Trophoblast cell (in vitro differentiated cells and primary cell): ENCODE measurements at regions not wholly inside any gene's neighbourhood (a gene's known extent, or its start where the extent isn't known, plus 50 kb on each side); places are given as distances from the start of the nearest gene placed in this dataset.

Experiments used
- DNase-seq, 2 donors: peaks; one replicate each; pipeline ENCODE4 v3.0.0-alpha.2; 2016
- H2AFZ ChIP-seq: 2 replicates; pipeline ENCODE4 v1.6.1; 2013; ENCODE audit warnings: low read length, moderate library complexity, mild to moderate bottlenecking; ENCODE audit not compliant: insufficient read depth, poor library complexity
- H2AK5ac ChIP-seq: 2 replicates; pipeline ENCODE4 v1.6.1; 2013; ENCODE audit warnings: mild to moderate bottlenecking, low read length
- H2BK120ac ChIP-seq: 2 replicates; pipeline ENCODE4 v1.6.1; 2013; ENCODE audit warnings: low read length, mild to moderate bottlenecking, moderate library complexity; ENCODE audit not compliant: insufficient read depth, poor library complexity
- H2BK12ac ChIP-seq: 2 replicates; pipeline ENCODE4 v1.6.1; 2013; ENCODE audit warnings: mild to moderate bottlenecking, low read length, moderate library complexity
- H2BK5ac ChIP-seq: 2 replicates; pipeline ENCODE4 v1.6.1; 2013; ENCODE audit warnings: low read length, low read depth, moderate library complexity, mild to moderate bottlenecking; ENCODE audit not compliant: poor library complexity
- H3K14ac ChIP-seq: 2 replicates; pipeline ENCODE4 v1.6.1; 2013; ENCODE audit warnings: mild to moderate bottlenecking, low read length
- H3K18ac ChIP-seq: 2 replicates; pipeline ENCODE4 v1.6.1; 2013; ENCODE audit warnings: mild to moderate bottlenecking, low read length
- H3K23ac ChIP-seq: 2 replicates; pipeline ENCODE4 v1.6.1; 2013; ENCODE audit warnings: low read length
- H3K27ac ChIP-seq: 2 replicates; pipeline ENCODE4 v1.5.1; 2013; ENCODE audit warnings: low read depth, mild to moderate bottlenecking, inconsistent platforms, low read length, moderate library complexity
- H3K27me3 ChIP-seq: 2 replicates; pipeline ENCODE4 v1.6.1; 2013; ENCODE audit warnings: inconsistent platforms, mild to moderate bottlenecking, low read length, moderate library complexity; ENCODE audit not compliant: insufficient read depth
- H3K36me3 ChIP-seq, 2 experiments: 1 replicate in 1 of 2; 2 replicates in 1 of 2; pipeline ENCODE4 v1.6.1; 2013; ENCODE audit warnings: low read length in 2 of 2, mild to moderate bottlenecking in 2 of 2, moderate library complexity in 1 of 2; ENCODE audit not compliant: insufficient read depth in 2 of 2, control insufficient read depth in 1 of 2
- H3K4ac ChIP-seq: 2 replicates; pipeline ENCODE4 v1.6.1; 2013; ENCODE audit warnings: low read depth, mild to moderate bottlenecking, low read length, moderate library complexity
- H3K4me1 ChIP-seq, 2 experiments: 1 replicate in 1 of 2; 2 replicates in 1 of 2; pipeline ENCODE4 v1.6.1; 2013; ENCODE audit warnings: low read length in 2 of 2, mild to moderate bottlenecking in 2 of 2, moderate library complexity in 1 of 2; ENCODE audit not compliant: insufficient read depth in 2 of 2, control insufficient read depth in 1 of 2
- H3K4me2 ChIP-seq: 2 replicates; pipeline ENCODE4 v1.6.1; 2013; ENCODE audit warnings: inconsistent platforms, mild to moderate bottlenecking, low read length, moderate library complexity
- H3K4me3 ChIP-seq: 2 replicates; pipeline ENCODE4 v1.5.1; 2013; ENCODE audit warnings: mild to moderate bottlenecking, low read depth, low read length, inconsistent platforms
- H3K79me1 ChIP-seq: one replicate; pipeline ENCODE4 v1.6.1; 2013; ENCODE audit warnings: low read length
- H3K79me2 ChIP-seq: 2 replicates; pipeline ENCODE4 v1.6.1; 2013; ENCODE audit warnings: low read length, mild to moderate bottlenecking; ENCODE audit not compliant: control insufficient read depth, insufficient read depth, poor library complexity
- H3K9ac ChIP-seq: 2 replicates; pipeline ENCODE4 v1.6.1; 2013; ENCODE audit warnings: mild to moderate bottlenecking, low read length
- H3K9me3 ChIP-seq: 2 replicates; pipeline ENCODE4 v1.6.1; 2013; ENCODE audit warnings: low read depth, mild to moderate bottlenecking, control low read depth, inconsistent platforms, low read length; ENCODE audit not compliant: insufficient read depth
- H4K12ac ChIP-seq: 2 replicates; pipeline ENCODE4 v1.6.1; 2013; ENCODE audit warnings: low read depth, mild to moderate bottlenecking, low read length, moderate library complexity
- H4K8ac ChIP-seq: 2 replicates; pipeline ENCODE4 v1.6.1; 2013; ENCODE audit warnings: low read depth, mild to moderate bottlenecking, low read length, moderate library complexity
- H4K91ac ChIP-seq: one replicate; pipeline ENCODE4 v1.6.1; 2013; ENCODE audit warnings: low read depth, mild to moderate bottlenecking, low read length, moderate library complexity
- WGBS: extraction: QIAGEN DNeasy Blood & Tissue Kit; methylation state at CpG from one replicate; pipeline ENCODE4 v1.1.7; 2013; ENCODE audit warnings: missing lambda C conversion rate; ENCODE audit not compliant: insufficient read length, insufficient coverage; ENCODE audit errors: extremely low coverage; 5-methylcytosine and 5-hydroxymethylcytosine counted together

- Histone ChIP-seq H2AK5ac (no peak overlapping the region), H3K14ac (no peak overlapping the region)
Observed at GRCh38 chr18:78751664-78752063, 228.0 kb upstream of the SALL3 start.

GRCh38 chr18:78753240-78753639 lies 226.4 kb upstream of the SALL3 start:
- Histone ChIP-seq H2AFZ (no peak overlapping the region), H3K4ac (no peak overlapping the region), H4K91ac (no peak overlapping the region), H3K79me2 (no peaks in the 10 kb centered on the region), H3K4me1 (no peaks in the 10 kb centered on the region), H3K4me3 (no peak overlapping the region), H3K9me3 (peaks cover 4% of the 10 kb centered on the region), H3K27me3 (no peaks in the 10 kb centered on the region), H3K79me1 (no peaks in the 10 kb centered on the region), H3K36me3 (no peaks in the 10 kb centered on the region), H2BK120ac (no peak overlapping the region), H3K14ac (no peak overlapping the region), H4K12ac (no peak overlapping the region), H3K23ac (no peak overlapping the region), H2BK5ac (no peak overlapping the region), H3K27ac (no peak overlapping the region), H2AK5ac (no peak overlapping the region), H3K9ac (no peak overlapping the region), H3K4me2 (no peak overlapping the region), H2BK12ac (no peak overlapping the region), H4K8ac (no peak overlapping the region), H3K18ac (no peak overlapping the region)
- WGBS, result no CpG with 5 or more reads among the region's 23 CpGs
- DNase-seq, result no peak

More at GRCh38 chr18:78751664-78752063, 228.0 kb upstream of the SALL3 start:
- Histone ChIP-seq H2BK5ac (no peak overlapping the region), H3K4me1 (no peaks in the 10 kb centered on the region), H3K79me1 (no peaks in the 10 kb centered on the region), H3K9me3 (peaks cover 4% of the 10 kb centered on the region), H3K27me3 (no peaks in the 10 kb centered on the region), H2BK120ac (no peak overlapping the region), H3K79me2 (no peaks in the 10 kb centered on the region), H3K18ac (no peak overlapping the region), H3K4me3 (no peak overlapping the region), H2AFZ (no peak overlapping the region), H4K12ac (no peak overlapping the region), H3K27ac (no peak overlapping the region), H3K9ac (no peak overlapping the region), H2BK12ac (no peak overlapping the region), H3K4ac (no peak overlapping the region), H3K4me2 (no peak overlapping the region), H4K91ac (no peak overlapping the region), H3K36me3 (no peaks in the 10 kb centered on the region), H4K8ac (no peak overlapping the region), H3K23ac (no peak overlapping the region)
- no peak for DNase-seq
- WGBS, result no CpG with 5 or more reads among the region's 17 CpGs

DNA sequence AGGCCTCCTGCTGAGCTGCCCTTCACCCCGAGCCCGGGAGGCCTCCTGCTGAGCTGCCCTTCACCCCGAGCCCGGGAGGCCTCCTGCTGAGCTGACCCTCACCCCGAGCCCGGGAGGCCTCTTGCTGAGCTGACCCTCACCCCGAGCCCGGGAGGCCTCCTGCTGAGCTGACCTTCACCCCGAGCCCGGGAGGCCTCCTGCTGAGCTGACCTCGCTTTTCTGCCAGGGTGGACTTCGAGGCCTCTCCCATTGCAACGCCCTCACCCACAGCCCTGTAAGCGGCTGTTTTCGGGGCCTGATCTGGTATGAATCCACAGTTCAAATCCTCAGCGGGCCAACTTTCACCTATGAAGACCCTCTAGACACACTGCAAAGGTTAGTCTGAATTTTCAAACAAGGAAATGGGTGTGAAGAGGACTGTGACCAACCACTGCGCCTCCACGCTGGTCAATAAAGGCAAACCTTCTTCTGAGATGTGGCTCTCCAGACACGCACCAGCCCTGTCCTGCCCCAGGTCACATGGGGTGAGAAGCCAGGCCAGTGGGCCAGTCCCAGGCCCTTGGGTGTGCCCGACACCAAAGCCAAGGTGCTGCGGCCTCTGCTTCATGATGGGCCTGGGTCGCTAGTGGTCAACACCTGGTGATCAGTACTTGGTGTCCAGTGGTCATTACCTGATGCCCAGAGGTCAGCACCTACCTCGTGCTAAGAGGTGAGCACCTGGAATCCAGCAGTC lies 225.1 kb upstream of the SALL3 start:
- no peaks in the 10 kb centered on the region for H3K4me1 ChIP-seq
- no peak overlapping the region for H3K23ac ChIP-seq
- no peak overlapping the region for H3K14ac ChIP-seq
- no peak overlapping the region for H3K9ac ChIP-seq
- H3K18ac ChIP-seq, result no peak overlapping the region
- H3K9me3 ChIP-seq, result peaks cover 9% of the 10 kb centered on the region
- H4K12ac ChIP-seq, result no peak overlapping the region
- H3K27ac ChIP-seq, result no peak overlapping the region
- no peaks in the 10 kb centered on the region for H3K27me3 ChIP-seq
- no peak overlapping the region for H4K91ac ChIP-seq
- no peak overlapping the region for H2BK120ac ChIP-seq
- no peak overlapping the region for H3K4me3 ChIP-seq
- no peak overlapping the region for H3K4ac ChIP-seq
- no peaks in the 10 kb centered on the region for H3K36me3 ChIP-seq
- WGBS, result no CpG with 5 or more reads among the region's 23 CpGs
- H2BK12ac ChIP-seq, result no peak overlapping the region
- no peak overlapping the region for H2BK5ac ChIP-seq
- no peak overlapping the region for H3K4me2 ChIP-seq
- H3K79me1 ChIP-seq, result no peaks in the 10 kb centered on the region
- no peak for DNase-seq
- no peak overlapping the region for H4K8ac ChIP-seq
- H2AFZ ChIP-seq, result no peak overlapping the region
- no peaks in the 10 kb centered on the region for H3K79me2 ChIP-seq
- H2AK5ac ChIP-seq, result no peak overlapping the region

GRCh38 chr18:78757014-78757413 lies 222.6 kb upstream of the SALL3 start:
- H4K91ac ChIP-seq, result no peak overlapping the region
- WGBS, result no CpG with 5 or more reads among the region's 10 CpGs

More at GRCh38 chr18:78757014-78757413, 222.6 kb upstream of the SALL3 start:
- Histone ChIP-seq H3K4me1 (no peaks in the 10 kb centered on the region), H3K79me2 (no peaks in the 10 kb centered on the region), H4K12ac (no peak overlapping the region), H3K9me3 (peaks cover 9% of the 10 kb centered on the region), H2AK5ac (no peak overlapping the region), H3K36me3 (no peaks in the 10 kb centered on the region), H3K23ac (no peak overlapping the region), H3K79me1 (no peaks in the 10 kb centered on the region), H3K9ac (no peak overlapping the region), H2AFZ (no peak overlapping the region), H4K8ac (no peak overlapping the region), H2BK120ac (no peak overlapping the region), H3K4ac (no peak overlapping the region), H3K4me2 (no peak overlapping the region), H3K27me3 (no peaks in the 10 kb centered on the region), H2BK12ac (no peak overlapping the region), H2BK5ac (no peak overlapping the region), H3K18ac (no peak overlapping the region), H3K14ac (no peak overlapping the region), H3K4me3 (no peak overlapping the region), H3K27ac (no peak overlapping the region)
- DNase-seq, result no peak
